PC-9 (cell line): ENCODE measurements at regions not wholly inside any gene's neighbourhood (a gene's known extent, or its start where the extent isn't known, plus 50 kb on each side); places are given as distances from the start of the nearest gene placed in this dataset.

Source experiments
- BruUV-seq: library from RNA; stranded (reverse); fragments of 400-500 nt; replicated peaks from 2 replicates; lab custom pipeline; 2021; lab: Mats Ljungman, UMichigan
- CTCF ChIA-PET: fragments of 300-600 bp; sonication (Branson Sonifier 250); formaldehyde crosslinking; loops from one replicate; lab custom pipeline; 2022; ENCODE audit warnings: antibody characterized with exemption; lab: Charles Lee
- POLR2A ChIA-PET: fragments of 300-600 bp; sonication (Branson Sonifier 250); formaldehyde crosslinking; loops from one replicate; lab custom pipeline; 2022; ENCODE audit warnings: antibody characterized with exemption; ENCODE audit not compliant: unreplicated experiment; lab: Charles Lee
- DNase-seq, 2 experiments: peaks; one replicate each; pipeline versions ENCODE4 v3.0.0 to v3.0.0-alpha.2; 2015 to 2022; ENCODE audit warnings: mixed read lengths in 1 of 2
- H2AFZ ChIP-seq: fragments of 200-600 bp; sonication (generic); 2 replicates; pipeline ENCODE4 v1.8.1; 2017; ENCODE audit warnings: antibody characterized with exemption
- H3F3A ChIP-seq: fragments of 200-600 bp; sonication (generic); 2 replicates; pipeline ENCODE4 v1.8.1; 2017; ENCODE audit warnings: antibody characterized with exemption, mild to moderate bottlenecking, low read depth; ENCODE audit not compliant: insufficient read depth
- H3K27ac ChIP-seq: fragments of 200-600 bp; sonication (generic); 2 replicates; pipeline ENCODE4 v1.6.1; 2016; ENCODE audit warnings: mixed run types
- H3K27me3 ChIP-seq: fragments of 200-600 bp; sonication (generic); 2 replicates; pipeline ENCODE4 v1.6.1; 2016; ENCODE audit warnings: low read depth, mixed run types; ENCODE audit not compliant: insufficient read depth
- H3K36me3 ChIP-seq: fragments of 200-600 bp; sonication (generic); 2 replicates; pipeline ENCODE4 v1.6.1; 2016; ENCODE audit warnings: low read depth, mixed run types
- H3K4me1 ChIP-seq: fragments of 200-600 bp; sonication (generic); replicated peaks from 2 replicates; pipeline ENCODE4 v1.6.1; 2016; ENCODE audit warnings: mixed run types; ENCODE audit not compliant: insufficient read depth
- H3K4me2 ChIP-seq: fragments of 200-600 bp; sonication (generic); 2 replicates; pipeline ENCODE4 v1.6.1; 2017; ENCODE audit warnings: mixed run types
- H3K4me3 ChIP-seq: fragments of 200-600 bp; sonication (generic); 2 replicates; pipeline ENCODE4 v1.6.1; 2016; ENCODE audit warnings: mixed run types
- H3K79me2 ChIP-seq: fragments of 200-600 bp; sonication (generic); 2 replicates; pipeline ENCODE4 v1.6.1; 2017; ENCODE audit warnings: low read depth, mixed run types
- H3K9me2 ChIP-seq: fragments of 200-600 bp; sonication (generic); 2 replicates; pipeline ENCODE4 v1.8.1; 2017; ENCODE audit warnings: mild to moderate bottlenecking; ENCODE audit not compliant: insufficient read depth
- H3K9me3 ChIP-seq: fragments of 200-600 bp; sonication (generic); 2 replicates; pipeline ENCODE4 v1.8.1; 2016; ENCODE audit warnings: low read depth; ENCODE audit not compliant: insufficient read depth
- H4K20me1 ChIP-seq: fragments of 200-600 bp; sonication (generic); 2 replicates; pipeline ENCODE4 v1.8.1; 2017; ENCODE audit not compliant: insufficient read depth
- CTCF ChIP-seq: fragments of 200-600 bp; sonication (generic); conservative IDR thresholded peaks from 2 replicates; pipeline ENCODE4 v1.6.1; 2017; ENCODE audit warnings: mixed run types, antibody characterized with exemption, mild to moderate bottlenecking, moderate library complexity
- EZH2 ChIP-seq: fragments of 200-600 bp; sonication (generic); IDR thresholded peaks from 2 replicates; pipeline ENCODE4 v1.8.0; 2017; ENCODE audit warnings: antibody characterized with exemption, low read depth
- intact Hi-C: fragments of 100-400 bp; cut with micrococcal nuclease; formaldehyde crosslinking; loops from one replicate; pipeline ENCODE4 v1.10.0; 2022; ENCODE audit not compliant: unreplicated experiment

- TF ChIP-seq CTCF, result no peak
- TF ChIP-seq EZH2, result no peak
- no peak for DNase-seq
- POLR2A ChIA-PET, result no interaction called here
These were observed 847.2 kb downstream of the TBC1D22A start for GRCh38 chr22:47609653-47610052.

GRCh38 chr22:47608421-47608820, 846.0 kb downstream of the TBC1D22A start:
- H3K9me2 ChIP-seq, result no peaks in the 10 kb centered on the region
- H3K27ac ChIP-seq, result no peak overlapping the region
- H3K9me3 ChIP-seq, result no peaks in the 10 kb centered on the region
- no peaks in the 10 kb centered on the region for H3K36me3 ChIP-seq
- no peak overlapping the region for H3K4me2 ChIP-seq
- no peak overlapping the region for H3K4me3 ChIP-seq
- intact Hi-C loops, result no loop called here
- H3K27me3 ChIP-seq, result peaks cover 90% of the 10 kb centered on the region
- no peak for DNase-seq
- POLR2A ChIA-PET, result no interaction called here
- H2AFZ ChIP-seq, result no peak overlapping the region
- no peaks in the 10 kb centered on the region for H3K4me1 ChIP-seq
- no peak for TF ChIP-seq CTCF
- no peak for TF ChIP-seq EZH2
- no peaks in the 10 kb centered on the region; the same call in 1 of the 2 replicates for H3F3A ChIP-seq
- H4K20me1 ChIP-seq, result no peaks in the 10 kb centered on the region; the same call in 1 of the 2 replicates
- CTCF ChIA-PET, result no interaction called here
- no TSS peak for BruUV-seq
- H3K79me2 ChIP-seq, result no peaks in the 10 kb centered on the region

More at GRCh38 chr22:47609653-47610052, 847.2 kb downstream of the TBC1D22A start:
- Histone ChIP-seq H3K4me2 (no peak overlapping the region), H3K9me3 (no peaks in the 10 kb centered on the region), H3K4me3 (no peak overlapping the region), H4K20me1 (no peaks in the 10 kb centered on the region; the same call in 1 of the 2 replicates), H3K27me3 (peaks cover 89% of the 10 kb centered on the region), H3K27ac (no peak overlapping the region), H3F3A (no peaks in the 10 kb centered on the region; the same call in 1 of the 2 replicates), H3K4me1 (no peaks in the 10 kb centered on the region), H3K79me2 (no peaks in the 10 kb centered on the region), H3K36me3 (no peaks in the 10 kb centered on the region), H2AFZ (no peak overlapping the region), H3K9me2 (no peaks in the 10 kb centered on the region)
- intact Hi-C loops, result no loop called here
- CTCF ChIA-PET, result no interaction called here
- no TSS peak for BruUV-seq

- Histone ChIP-seq H3K27ac (no peak overlapping the region), H3K9me3 (no peaks in the 10 kb centered on the region), H2AFZ (no peak overlapping the region), H4K20me1 (no peaks in the 10 kb centered on the region; the same call in 1 of the 2 replicates), H3K36me3 (no peaks in the 10 kb centered on the region), H3K27me3 (peaks cover 88% of the 10 kb centered on the region), H3K4me1 (no peaks in the 10 kb centered on the region), H3K4me3 (no peak overlapping the region), H3F3A (no peaks in the 10 kb centered on the region; the same call in 1 of the 2 replicates), H3K4me2 (no peak overlapping the region), H3K79me2 (no peaks in the 10 kb centered on the region), H3K9me2 (no peaks in the 10 kb centered on the region)
- POLR2A ChIA-PET, result no interaction called here
- no peak for DNase-seq
- CTCF ChIA-PET, result no interaction called here
- TF ChIP-seq EZH2 (no peak), CTCF (no peak)
- intact Hi-C loops, result no loop called here
- BruUV-seq, result no TSS peak
These were observed 845.0 kb downstream of the TBC1D22A start for GRCh38 chr22:47607486-47607885.
